ENCODE measurements at regions not wholly inside any gene's neighbourhood (a gene's known extent, or its start where the extent isn't known, plus 50 kb on each side); places are given as distances from the start of the nearest gene placed in this dataset.
"Not testable (repeated sequence)": the region's sequence is repeated elsewhere in the genome, so short reads cannot be mapped to it uniquely, and the experiment has no call there.

DNA sequence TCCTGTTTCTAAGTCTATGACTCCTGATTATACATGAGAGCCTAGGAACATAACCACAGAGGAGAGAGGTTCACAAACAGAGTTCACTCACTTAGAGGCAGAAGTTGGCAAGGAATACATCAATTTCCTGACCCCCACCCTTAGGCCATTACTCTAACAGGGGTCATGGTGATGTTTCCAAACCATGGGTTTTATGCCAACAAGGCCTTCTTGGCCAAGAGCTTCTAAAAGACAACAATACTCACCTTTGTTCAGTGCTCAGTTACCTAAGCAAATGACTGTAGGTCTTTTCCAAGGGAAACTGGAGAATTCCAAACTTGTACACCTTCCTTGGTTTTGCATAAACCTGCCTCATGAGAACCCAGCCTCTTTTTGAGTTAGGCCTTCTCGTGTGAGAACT lies 52.6 kb downstream of the ERICH4 start:
- H3K4me3 ChIP-seq (ENCODE audit: low read length): no peak overlapping the region
- H3K36me3 ChIP-seq (ENCODE audit: control insufficient read depth, insufficient read depth, low read length): no peaks in the 10 kb centered on the region
- no peak overlapping the region for H3K27ac ChIP-seq (ENCODE audit: low read depth, low read length)
- H3K27me3 ChIP-seq (ENCODE audit: control insufficient read depth, insufficient read depth, low read length): peaks cover 5% of the 10 kb centered on the region
- no peak overlapping the region for H3K9ac ChIP-seq (ENCODE audit: low read length)
- no peaks in the 10 kb centered on the region for H3K4me1 ChIP-seq (ENCODE audit: control insufficient read depth, insufficient read depth, low read length)

DNA sequence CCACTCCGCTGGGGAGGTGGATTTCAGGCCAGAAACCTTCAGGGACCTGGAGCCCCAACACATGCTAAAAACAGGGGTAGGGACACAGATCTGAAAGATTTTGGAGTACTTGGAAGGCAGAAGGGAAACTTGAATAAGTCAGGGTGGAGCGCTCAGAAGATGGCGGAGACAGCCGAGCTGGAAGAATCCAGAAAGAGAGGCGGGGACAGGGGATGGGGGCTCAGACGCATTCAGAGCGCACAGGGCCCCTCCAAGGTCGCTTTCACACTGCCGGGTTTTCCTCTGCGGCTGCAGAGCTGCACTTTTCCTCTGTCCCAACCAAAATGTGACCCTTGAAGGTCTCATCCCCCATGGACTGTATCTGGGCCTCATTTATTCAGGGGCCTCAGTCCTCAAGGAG lies 56.9 kb downstream of the ERICH4 start:
- Histone ChIP-seq H3K4me3 (ENCODE audit: low read length) (peak overlapping the region; percentile 22), H3K9ac (ENCODE audit: low read length) (no peak overlapping the region), H3K4me1 (ENCODE audit: control insufficient read depth, insufficient read depth, low read length) (no peaks in the 10 kb centered on the region), H3K27ac (ENCODE audit: low read depth, low read length) (no peak overlapping the region), H3K36me3 (ENCODE audit: control insufficient read depth, insufficient read depth, low read length) (no peaks in the 10 kb centered on the region), H3K27me3 (ENCODE audit: control insufficient read depth, insufficient read depth, low read length) (peaks cover 5% of the 10 kb centered on the region)

DNA sequence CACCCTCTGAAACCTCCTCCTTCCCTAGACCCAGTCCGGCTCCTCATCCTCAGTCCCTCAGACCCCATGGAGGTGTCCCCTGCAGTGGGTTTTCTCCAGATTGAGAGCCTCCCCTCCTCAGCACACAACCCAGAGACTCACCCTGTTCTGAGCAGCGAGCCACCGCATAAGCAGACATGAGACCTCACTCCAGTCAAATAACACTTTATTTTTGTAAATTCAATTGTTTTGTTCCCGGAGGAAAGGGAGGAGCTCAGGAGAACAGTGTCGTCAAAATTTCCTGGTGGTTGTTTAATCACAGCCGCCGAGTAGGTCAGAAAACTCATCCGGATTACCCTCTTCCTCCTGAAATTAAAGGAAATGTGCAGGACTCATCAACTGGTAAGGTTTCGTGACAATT lies 57.5 kb downstream of the ERICH4 start:
- H3K4me3 ChIP-seq (ENCODE audit: low read length): peak overlapping the region; percentile 22
- no peak overlapping the region for H3K27ac ChIP-seq (ENCODE audit: low read depth, low read length)
- no peaks in the 10 kb centered on the region for H3K36me3 ChIP-seq (ENCODE audit: control insufficient read depth, insufficient read depth, low read length)
- H3K9ac ChIP-seq (ENCODE audit: low read length): no peak overlapping the region
- H3K4me1 ChIP-seq (ENCODE audit: control insufficient read depth, insufficient read depth, low read length): no peaks in the 10 kb centered on the region
- H3K27me3 ChIP-seq (ENCODE audit: control insufficient read depth, insufficient read depth, low read length): peaks cover 5% of the 10 kb centered on the region

DNA sequence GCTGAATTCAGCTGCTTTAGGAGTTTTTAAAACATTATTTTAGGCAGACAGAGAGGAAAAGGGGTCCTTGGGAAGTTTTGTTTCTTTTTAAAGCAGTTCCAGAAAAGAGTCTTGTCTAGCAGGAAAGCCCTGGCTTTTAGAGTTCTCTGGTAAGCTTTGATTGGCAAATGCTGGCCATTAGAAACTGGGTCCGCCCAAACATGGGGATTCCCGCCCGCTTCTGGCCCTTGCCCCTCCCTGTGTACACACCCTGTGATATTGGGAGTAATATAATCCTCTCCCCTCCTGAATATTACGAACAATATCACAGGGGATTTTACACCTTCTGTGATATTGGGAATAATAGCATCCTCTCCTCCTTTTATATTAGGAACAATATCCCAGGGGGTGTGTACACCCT lies 58.9 kb downstream of the ERICH4 start:
- no peak overlapping the region for H3K27ac ChIP-seq (ENCODE audit: low read depth, low read length)
- no peak overlapping the region for H3K4me3 ChIP-seq (ENCODE audit: low read length)
- no peaks in the 10 kb centered on the region for H3K36me3 ChIP-seq (ENCODE audit: control insufficient read depth, insufficient read depth, low read length)
- H3K9ac ChIP-seq (ENCODE audit: low read length): no peak overlapping the region
- H3K4me1 ChIP-seq (ENCODE audit: control insufficient read depth, insufficient read depth, low read length): no peaks in the 10 kb centered on the region
- H3K27me3 ChIP-seq (ENCODE audit: control insufficient read depth, insufficient read depth, low read length): peaks cover 5% of the 10 kb centered on the region

GRCh38 chr19:41505105-41505504 lies 62.1 kb downstream of the ERICH4 start:
- no peaks in the 10 kb centered on the region for H3K36me3 ChIP-seq (ENCODE audit: control insufficient read depth, insufficient read depth, low read length)
- no peak overlapping the region for H3K9ac ChIP-seq (ENCODE audit: low read length)
- H3K27ac ChIP-seq (ENCODE audit: low read depth, low read length): no peak overlapping the region
- H3K27me3 ChIP-seq (ENCODE audit: control insufficient read depth, insufficient read depth, low read length): no peaks in the 10 kb centered on the region
- H3K4me3 ChIP-seq (ENCODE audit: low read length): no peak overlapping the region
- H3K4me1 ChIP-seq (ENCODE audit: control insufficient read depth, insufficient read depth, low read length): no peaks in the 10 kb centered on the region

DNA sequence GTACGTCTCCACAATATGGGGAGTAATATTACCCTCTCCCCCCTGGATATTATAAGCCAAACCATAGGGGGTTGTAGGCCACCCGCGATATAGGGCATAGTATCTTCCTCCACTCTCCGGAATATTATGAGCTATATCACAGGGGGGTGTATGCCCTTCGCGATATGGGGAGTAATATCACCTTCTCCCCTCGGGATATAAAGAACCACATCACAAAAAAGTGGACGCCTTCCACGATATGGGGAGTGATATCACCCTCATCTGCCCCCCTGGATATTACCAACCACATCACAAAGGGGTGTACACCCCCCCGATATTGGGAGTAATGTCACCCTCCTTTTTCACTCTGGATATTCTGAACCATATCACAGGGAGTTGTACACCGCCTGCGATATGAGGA lies 65.5 kb upstream of the CEACAM21 start:
- Histone ChIP-seq H3K36me3 (ENCODE audit: control insufficient read depth, insufficient read depth, low read length) (no peaks in the 10 kb centered on the region), H3K27ac (ENCODE audit: low read depth, low read length) (no peak overlapping the region), H3K4me3 (ENCODE audit: low read length) (no peak overlapping the region), H3K27me3 (ENCODE audit: control insufficient read depth, insufficient read depth, low read length) (no peaks in the 10 kb centered on the region), H3K9ac (ENCODE audit: low read length) (no peak overlapping the region), H3K4me1 (ENCODE audit: control insufficient read depth, insufficient read depth, low read length) (no peaks in the 10 kb centered on the region)

DNA sequence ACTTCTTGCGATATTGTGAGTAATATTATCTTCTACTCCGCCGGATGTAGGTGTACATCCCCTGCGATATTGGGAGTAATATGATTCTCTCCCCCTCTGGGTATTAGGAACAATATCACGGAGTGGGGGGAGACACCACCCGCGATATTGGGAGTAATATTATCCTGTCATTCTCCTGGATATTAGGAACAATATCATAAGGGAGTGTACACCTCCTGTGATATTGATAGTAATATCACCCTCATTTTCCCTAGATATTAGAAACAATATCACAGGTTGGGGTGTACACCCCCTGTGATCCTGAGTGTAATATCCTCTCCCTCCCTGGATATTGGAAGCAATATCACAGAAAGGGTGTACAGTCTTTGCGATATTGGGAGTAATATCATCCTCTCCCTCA lies 64.3 kb upstream of the CEACAM21 start:
- H3K36me3 ChIP-seq (ENCODE audit: control insufficient read depth, insufficient read depth, low read length): no peaks in the 10 kb centered on the region
- H3K4me3 ChIP-seq (ENCODE audit: low read length): no peak overlapping the region
- no peaks in the 10 kb centered on the region for H3K4me1 ChIP-seq (ENCODE audit: control insufficient read depth, insufficient read depth, low read length)
- no peak overlapping the region for H3K27ac ChIP-seq (ENCODE audit: low read depth, low read length)
- H3K9ac ChIP-seq (ENCODE audit: low read length): no peak overlapping the region
- H3K27me3 ChIP-seq (ENCODE audit: control insufficient read depth, insufficient read depth, low read length): no peaks in the 10 kb centered on the region

GRCh38 chr19:41515015-41515652 lies 60.8 kb upstream of the CEACAM21 start:
- H3K4me3 ChIP-seq (ENCODE audit: low read length): no peak overlapping the region
- H3K9ac ChIP-seq (ENCODE audit: low read length): no peak overlapping the region
- no peak overlapping the region for H3K27ac ChIP-seq (ENCODE audit: low read depth, low read length)
- no peaks in the 10 kb centered on the region for H3K27me3 ChIP-seq (ENCODE audit: control insufficient read depth, insufficient read depth, low read length)
- H3K36me3 ChIP-seq (ENCODE audit: control insufficient read depth, insufficient read depth, low read length): no peaks in the 10 kb centered on the region
- H3K4me1 ChIP-seq (ENCODE audit: control insufficient read depth, insufficient read depth, low read length): no peaks in the 10 kb centered on the region

DNA sequence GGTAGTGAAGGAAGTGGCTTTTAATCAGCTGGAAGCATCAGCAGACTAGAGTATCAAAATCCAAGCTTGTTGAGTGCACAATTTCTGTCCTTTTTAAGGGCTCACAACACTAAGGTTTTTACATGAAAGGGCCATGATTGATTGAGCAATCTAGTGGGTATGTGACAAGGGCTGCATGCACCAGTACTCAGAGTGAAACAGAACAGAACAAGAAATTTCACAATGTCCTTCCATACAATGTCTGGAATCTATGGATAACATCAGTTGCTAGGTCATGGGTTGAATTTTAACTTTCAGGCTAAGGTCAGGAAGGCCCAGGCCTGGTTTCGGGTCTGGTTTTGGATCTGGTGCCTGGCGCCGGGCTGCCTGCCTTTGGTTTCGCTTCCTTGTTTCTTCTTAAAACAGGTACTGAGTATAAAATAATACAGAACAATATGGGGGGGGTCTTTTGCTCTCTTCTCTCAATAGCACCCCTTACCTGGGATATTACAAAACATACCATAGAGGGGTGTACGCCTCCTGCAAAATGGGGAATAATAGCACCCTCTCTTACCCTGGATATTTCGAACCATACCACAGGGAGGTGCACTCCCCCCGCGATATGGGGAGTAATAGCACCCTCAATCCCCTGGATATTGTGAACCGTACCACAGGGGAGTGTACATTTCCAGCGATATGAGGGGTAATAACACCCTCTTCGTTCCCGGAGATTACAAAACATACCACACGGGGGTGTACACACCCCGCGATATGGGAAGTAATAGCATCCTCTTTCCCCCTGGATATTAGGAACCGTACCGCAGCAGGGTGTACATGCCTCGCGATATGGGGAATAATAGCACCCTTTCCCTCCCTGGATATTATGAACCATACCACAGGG lies 59.4 kb upstream of the CEACAM21 start:
- H3K4me1 ChIP-seq (ENCODE audit: control insufficient read depth, insufficient read depth, low read length); H3K36me3 ChIP-seq (ENCODE audit: control insufficient read depth, insufficient read depth, low read length); H3K27ac ChIP-seq (ENCODE audit: low read depth, low read length); H3K27me3 ChIP-seq (ENCODE audit: control insufficient read depth, insufficient read depth, low read length); H3K9ac ChIP-seq (ENCODE audit: low read length); H3K4me3 ChIP-seq (ENCODE audit: low read length): not testable (repeated sequence)

GRCh38 chr19:41518141-41518540 lies 57.8 kb upstream of the CEACAM21 start:
- no peak overlapping the region for H3K4me3 ChIP-seq (ENCODE audit: low read length)
- no peaks in the 10 kb centered on the region for H3K4me1 ChIP-seq (ENCODE audit: control insufficient read depth, insufficient read depth, low read length)
- no peak overlapping the region for H3K9ac ChIP-seq (ENCODE audit: low read length)
- H3K36me3 ChIP-seq (ENCODE audit: control insufficient read depth, insufficient read depth, low read length): no peaks in the 10 kb centered on the region
- no peak overlapping the region for H3K27ac ChIP-seq (ENCODE audit: low read depth, low read length)
- H3K27me3 ChIP-seq (ENCODE audit: control insufficient read depth, insufficient read depth, low read length): no peaks in the 10 kb centered on the region

GRCh38 chr19:41521138-41521930 lies 54.6 kb upstream of the CEACAM21 start:
- H3K4me3 ChIP-seq (ENCODE audit: low read length): peak overlapping the region; percentile 17
- not testable (repeated sequence) for H3K9ac ChIP-seq (ENCODE audit: low read length); H3K36me3 ChIP-seq (ENCODE audit: control insufficient read depth, insufficient read depth, low read length); H3K27me3 ChIP-seq (ENCODE audit: control insufficient read depth, insufficient read depth, low read length); H3K4me1 ChIP-seq (ENCODE audit: control insufficient read depth, insufficient read depth, low read length)
- peak overlapping the region; percentile 10 for H3K27ac ChIP-seq (ENCODE audit: low read depth, low read length)

DNA sequence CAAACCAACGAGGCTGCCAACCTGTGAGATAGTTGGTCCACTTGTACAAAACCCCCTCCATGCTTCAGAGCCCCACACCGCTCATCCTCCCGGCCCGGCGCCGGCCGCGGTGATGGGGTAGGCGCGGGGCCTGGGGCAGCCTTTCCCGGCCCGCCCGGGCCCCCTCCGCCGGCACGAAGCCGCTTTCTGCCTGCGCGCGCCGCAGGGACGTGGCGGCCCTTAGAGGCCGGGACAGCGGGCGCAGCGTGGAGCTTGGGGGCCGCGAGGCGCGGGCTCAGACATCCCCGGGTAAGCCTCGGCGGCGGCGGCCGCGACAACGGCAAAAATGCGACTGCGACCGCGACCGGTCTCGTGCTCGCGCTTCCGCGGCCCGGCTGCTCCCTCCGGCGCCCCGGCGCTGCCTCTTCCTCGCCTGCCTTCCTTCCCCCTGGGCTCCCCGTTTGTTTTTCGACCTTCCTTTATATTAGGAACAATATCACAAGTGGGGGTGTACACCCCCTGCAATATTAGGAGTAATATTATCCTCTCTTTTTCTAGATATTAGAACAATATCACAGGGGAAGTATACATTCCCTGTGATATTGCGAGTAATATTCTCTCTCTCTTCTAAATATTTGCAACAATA lies 53.9 kb upstream of the CEACAM21 start:
- no peak overlapping the region for H3K27ac ChIP-seq (ENCODE audit: low read depth, low read length)

More for the DNA sequence above, 53.9 kb upstream of the CEACAM21 start:
- H3K9ac ChIP-seq (ENCODE audit: low read length): no peak overlapping the region
- H3K27me3 ChIP-seq (ENCODE audit: control insufficient read depth, insufficient read depth, low read length): peaks cover 2% of the 10 kb centered on the region
- H3K4me3 ChIP-seq (ENCODE audit: low read length): peak overlapping the region; percentile 17
- H3K4me1 ChIP-seq (ENCODE audit: control insufficient read depth, insufficient read depth, low read length): no peaks in the 10 kb centered on the region
- H3K36me3 ChIP-seq (ENCODE audit: control insufficient read depth, insufficient read depth, low read length): no peaks in the 10 kb centered on the region
